ENCODE measurements at regions not wholly inside any gene's neighbourhood (a gene's known extent, or its start where the extent isn't known, plus 50 kb on each side); places are given as distances from the start of the nearest gene placed in this dataset.

DNA sequence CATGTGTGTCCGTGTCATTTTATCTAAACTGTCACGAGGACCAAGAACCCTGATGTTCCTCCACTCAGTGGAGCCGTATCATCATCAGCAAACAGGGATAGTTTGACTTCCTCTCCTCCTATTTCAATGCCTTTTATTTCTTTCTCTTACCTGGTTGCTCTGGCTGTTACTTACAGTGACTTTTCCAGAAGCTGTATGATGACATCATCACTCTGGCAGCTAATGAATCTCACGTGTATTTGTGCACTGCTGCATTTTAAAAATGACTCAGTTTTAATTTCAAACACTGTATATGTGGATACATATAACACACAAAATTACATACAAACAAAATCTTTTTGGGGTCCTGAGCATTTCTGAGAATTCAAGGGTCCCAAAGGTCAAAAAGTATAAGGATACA is 481.4 kb downstream of the CDH2 start:
- DNase-seq (ENCODE audit: low spot score), result no peak

DNA sequence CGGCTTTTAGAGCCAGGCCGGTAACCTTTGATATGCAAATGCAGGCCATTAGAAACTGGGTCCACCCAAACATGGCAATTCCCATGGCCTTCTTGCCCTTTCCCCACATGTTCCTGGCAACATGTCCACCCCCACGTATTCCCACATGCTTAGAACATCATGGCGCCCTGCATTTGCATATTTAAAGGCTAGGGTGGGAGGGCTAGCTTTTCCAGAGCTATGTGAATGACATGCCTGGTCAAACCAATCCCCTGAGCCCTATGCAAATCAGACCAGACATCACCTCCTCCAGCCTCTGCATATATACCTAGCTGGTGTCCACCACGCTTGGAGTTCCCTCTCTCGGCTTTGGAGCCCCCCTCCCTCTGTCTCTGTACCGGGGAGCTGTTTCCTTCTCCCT is 481.9 kb downstream of the CDH2 start:
- DNase-seq (ENCODE audit: low spot score), result no peak

DNA sequence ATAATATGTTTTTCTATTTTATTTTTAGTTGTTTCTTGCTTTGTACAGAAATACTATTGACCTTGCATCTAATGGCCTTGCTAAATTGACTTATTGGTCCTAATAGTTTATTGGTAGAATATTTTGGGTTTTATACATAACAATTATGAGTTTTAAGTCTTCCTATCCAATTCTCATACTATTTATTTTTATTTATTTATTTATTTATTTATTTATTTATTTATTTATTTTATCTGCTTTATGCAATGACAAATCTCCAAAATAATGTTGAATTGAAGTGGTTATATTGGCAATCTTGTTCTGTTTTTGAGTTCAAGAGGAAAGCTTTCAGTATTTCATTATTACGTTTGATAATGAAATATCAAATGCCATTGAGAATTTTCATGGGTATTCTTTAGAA is 488.3 kb downstream of the CDH2 start:
- DNase-seq (ENCODE audit: low spot score), result no peak

DNA sequence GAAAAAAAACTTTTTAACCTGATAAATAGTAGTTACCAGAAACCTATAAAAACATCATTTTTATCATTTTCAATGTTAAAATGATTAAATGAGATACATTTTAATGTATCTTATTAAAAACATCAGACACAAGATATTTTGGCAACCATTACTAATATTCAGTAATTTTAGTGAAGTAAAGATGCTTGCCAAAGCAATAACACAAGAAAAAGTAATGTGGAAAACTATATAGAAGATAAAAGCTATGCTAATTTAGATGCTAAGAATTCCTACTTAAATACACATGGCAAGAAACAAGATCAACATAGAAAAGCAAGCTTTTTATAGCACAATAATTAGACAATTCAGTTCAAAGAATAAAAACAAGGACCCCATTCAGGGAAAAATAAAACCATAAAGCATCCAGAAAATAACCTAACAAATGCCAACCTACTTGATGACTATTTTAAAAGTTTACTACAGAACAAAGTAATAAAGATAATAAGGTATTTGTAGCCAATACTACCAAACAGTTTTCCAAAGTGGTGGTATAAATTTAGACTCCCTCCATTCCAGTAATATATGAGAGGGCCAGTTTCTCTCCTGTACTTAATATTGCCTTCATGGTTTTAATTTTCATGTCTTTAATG is 489.5 kb downstream of the CDH2 start:
- no peak for DNase-seq (ENCODE audit: low spot score)

DNA sequence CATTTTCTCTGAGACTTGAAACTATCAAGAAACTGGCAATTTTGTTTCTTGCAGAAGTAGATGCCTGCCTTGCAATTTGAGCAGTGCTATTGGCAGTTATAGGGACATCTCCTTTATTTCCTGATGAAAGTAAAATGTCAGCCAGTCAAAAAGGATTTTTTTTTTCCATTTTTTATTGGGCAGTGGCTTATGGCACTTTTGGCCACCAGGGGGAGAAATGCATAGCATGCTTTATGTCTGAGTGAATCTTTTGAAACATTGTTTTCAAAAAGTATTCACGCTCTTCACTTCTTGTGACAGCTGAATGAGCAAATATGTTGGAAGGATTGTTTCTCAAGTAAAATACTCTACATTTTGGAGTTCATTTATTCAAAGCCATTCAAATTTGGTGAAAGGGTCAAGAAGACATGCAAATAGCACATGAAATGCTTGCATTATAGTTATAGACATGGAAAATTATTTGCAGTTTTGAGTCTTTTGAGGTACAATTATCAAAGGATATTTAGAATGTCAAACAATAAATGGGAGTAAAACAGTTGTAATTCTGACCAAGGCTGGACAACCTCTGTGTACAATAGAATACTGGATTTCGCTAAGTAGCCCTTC is 491.0 kb downstream of the CDH2 start:
- no peak for DNase-seq (ENCODE audit: low spot score)

DNA sequence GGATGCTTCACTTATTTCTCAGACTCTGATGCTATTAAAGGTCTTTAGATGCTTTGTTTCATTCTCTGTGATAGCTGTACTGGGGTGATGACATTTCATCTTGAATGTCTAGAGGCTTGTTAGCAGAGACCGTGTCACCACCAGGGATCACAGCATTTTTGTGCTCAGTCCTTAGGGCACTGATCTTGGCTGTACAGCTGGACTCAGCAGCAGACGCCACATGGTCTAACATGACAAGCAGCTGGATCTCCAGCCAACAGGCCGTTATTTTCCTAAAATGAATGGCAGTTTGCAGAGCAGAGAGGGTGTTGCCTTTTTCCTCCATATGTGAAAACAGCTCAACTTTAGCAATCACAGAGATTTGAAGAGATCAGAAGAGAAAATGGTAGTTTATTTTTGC is 491.8 kb downstream of the CDH2 start:
- no peak for DNase-seq (ENCODE audit: low spot score)

DNA sequence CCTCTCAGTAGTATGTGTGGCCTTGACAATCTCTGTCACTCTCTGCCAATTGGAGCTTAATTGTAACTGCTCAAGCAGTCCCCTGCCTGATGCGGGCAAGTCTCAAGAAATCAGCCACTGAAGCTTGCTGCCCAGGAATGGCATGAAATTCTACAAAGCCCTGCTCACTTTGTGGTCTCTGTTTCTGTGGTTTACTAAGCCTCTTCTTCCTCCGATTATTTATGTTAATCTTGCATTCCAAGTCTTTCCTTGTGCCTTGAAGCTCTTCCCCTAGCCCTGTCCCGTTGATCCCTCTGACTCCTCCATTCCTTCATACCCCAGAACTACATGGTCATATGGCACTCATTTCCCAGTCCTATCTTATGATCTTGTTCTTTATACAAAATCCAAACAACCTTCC is 489.3 kb upstream of the CHST9 start:
- no peak for DNase-seq (ENCODE audit: low spot score)

DNA sequence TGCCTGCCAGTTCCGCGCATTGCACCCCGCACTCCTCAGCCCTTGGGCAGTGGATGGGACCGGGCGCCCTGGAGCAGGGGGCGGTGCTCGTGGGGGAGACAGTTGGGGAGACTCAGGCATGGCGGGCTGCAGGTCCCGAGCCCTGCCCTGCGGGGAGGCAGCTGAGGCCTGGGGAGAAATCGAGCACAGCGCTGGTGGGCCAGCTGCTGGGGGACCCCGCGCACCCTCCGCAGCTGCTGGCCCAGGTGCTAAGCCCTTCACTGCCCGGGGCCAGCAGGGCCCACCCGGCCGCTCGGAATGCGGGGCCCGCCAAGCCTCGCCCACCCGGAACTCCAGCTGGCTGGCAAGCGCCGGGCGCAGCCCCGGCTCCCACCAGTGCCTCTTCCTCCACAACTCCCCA is 488.8 kb upstream of the CHST9 start:
- DNase-seq (ENCODE audit: low spot score), result no peak

DNA sequence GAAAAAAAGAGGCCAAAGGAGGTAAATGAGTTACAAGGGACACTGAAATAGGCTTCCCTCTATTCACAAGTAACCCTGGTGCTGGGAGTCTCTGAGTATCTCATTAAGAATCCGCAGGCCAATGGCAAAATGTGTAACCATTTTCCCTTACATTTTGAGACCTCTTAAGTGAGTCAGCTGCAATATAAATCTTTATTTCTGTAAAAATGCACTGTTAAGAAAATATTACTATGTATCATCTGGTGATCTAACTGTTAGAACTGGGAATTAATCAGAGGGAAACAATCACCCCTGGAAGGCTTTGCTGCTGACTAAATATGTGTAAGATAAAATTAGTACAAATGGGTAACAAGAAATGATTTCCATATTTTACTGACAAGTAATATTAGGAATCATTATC is 483.1 kb upstream of the CHST9 start:
- DNase-seq (ENCODE audit: low spot score), result no peak

DNA sequence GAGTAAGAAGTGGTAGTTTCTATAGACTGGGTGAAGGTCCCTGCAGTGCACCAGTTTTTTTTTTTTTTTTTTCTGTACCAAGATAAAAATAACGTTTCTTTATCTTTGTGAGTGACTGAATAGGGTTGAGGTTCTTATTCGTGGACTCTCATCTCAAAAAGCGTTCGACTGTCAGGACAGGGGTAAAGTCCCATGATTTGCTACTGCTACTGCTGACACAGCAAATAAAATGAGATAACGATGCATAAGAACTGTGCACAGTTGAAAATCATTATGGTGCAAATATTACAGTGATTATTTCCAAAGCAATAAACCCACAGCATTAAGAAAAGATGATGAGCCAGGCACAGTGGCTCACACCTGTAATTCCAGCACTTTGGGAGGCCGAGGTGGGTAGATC is 482.0 kb upstream of the CHST9 start:
- DNase-seq (ENCODE audit: low spot score), result no peak

DNA sequence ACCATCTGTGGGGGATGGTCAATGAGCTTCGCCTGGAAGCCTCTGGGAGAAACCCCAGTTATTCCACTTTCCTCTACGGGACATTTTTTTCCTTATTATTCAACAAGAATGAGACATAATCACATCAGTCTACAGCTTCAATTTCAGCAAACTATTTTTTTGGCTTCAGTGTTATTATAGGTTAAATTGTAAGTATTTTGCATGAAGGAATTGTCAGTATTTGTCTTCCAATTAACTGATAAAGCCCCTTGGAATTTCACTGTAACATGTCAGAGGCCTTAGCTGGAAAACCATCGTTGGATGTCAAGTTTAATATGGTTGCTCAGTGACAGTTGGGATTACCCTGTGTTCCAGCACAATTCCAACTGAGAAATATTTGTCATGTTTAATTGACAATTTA is 480.9 kb upstream of the CHST9 start:
- DNase-seq (ENCODE audit: low spot score), result no peak

DNA sequence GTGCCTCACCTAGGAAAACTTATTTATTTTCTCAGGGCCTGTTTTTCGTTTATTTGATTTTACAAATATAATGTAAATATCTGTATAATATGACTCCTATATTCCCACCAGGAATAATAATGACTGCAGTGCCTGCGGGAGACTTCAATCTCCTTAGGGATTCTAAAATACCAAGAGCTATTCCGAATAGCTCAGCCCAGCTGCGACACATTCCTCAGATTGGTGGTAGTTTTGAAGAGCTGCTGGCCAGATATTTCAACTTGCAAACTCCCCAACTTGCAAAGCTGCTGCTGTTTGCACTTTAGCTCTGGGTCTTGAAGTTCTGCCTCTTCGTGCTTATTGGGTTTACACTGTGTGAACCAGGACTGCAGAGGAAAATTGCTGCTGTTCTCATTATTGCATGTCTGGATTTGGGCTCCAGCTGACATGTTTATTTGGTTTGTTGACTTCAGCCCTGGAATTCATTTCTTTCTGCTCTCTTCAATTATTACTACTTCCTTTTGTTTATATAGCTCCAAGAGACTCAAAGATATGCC is 480.2 kb upstream of the CHST9 start:
- no peak for DNase-seq (ENCODE audit: low spot score)

DNA sequence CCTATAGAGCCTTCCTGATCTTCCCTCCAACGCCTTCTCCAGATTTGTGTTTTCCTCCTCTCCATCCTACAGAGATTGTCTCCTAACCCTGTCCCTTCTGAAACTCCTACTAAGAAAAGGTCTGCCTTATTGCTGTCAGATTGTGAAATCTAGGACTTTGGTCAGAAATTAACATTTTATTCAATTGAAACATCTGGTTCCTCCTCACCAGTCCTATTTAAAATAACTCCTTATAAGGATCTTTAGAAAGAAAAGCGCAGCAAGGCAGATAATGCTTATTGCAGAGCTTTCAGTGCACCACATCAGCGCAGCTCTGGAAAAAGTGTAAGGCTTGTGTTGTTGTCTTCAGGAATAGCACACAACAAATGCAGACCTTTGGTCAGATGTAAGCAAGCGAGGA is 477.8 kb upstream of the CHST9 start:
- DNase-seq (ENCODE audit: low spot score), result no peak

DNA sequence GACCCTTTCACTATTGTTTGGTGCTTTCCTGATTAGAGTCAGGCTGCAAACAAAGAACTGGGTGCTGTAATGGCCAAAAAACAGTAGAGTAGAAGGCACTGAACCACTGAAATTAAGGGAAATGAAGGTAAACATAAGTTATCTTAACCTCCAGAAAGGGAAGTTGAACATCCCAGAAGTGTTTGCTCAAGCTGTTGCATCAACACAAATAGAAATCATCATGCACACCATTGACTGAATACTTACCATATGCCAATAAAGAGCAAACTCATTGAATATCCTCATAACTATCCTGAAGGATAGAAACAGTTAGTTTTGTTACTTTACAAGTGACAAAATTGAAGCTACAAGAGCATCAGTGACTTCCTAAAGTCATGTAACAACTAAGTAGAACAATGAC is 477.4 kb upstream of the CHST9 start:
- no peak for DNase-seq (ENCODE audit: low spot score)

DNA sequence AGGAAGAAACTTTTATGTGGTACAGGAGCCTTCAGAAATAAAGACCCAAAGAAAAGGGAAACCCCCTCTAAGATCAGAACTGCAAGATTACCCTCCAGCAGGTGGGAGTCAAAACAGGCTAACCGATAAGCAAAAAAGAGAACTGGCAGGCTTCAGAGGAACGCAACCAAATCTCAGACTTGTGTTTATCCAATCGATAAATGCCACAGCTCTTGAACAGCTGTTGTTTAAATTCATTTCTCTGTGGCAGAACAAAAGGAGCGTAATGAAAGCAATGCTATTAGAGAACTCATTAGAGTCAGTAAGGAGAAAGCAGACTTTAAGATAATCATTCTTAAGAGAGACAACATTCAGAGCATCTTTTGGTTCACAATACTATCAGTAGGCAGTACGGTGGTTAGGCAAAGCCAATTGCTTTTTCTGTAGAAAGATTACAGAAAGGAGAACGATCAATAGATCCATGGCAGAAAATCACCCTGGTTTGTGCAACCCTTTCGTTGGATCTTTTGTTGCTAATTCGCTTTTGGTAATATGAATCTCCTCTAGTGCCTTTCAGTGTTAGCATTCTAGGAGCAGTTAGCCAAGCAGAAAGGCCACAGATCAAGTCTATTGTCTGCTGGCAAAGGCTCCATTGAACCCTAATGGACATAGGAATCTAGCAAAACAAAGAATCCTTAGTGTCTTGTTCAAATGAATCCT is 476.4 kb upstream of the CHST9 start:
- DNase-seq (ENCODE audit: low spot score), result no peak

DNA sequence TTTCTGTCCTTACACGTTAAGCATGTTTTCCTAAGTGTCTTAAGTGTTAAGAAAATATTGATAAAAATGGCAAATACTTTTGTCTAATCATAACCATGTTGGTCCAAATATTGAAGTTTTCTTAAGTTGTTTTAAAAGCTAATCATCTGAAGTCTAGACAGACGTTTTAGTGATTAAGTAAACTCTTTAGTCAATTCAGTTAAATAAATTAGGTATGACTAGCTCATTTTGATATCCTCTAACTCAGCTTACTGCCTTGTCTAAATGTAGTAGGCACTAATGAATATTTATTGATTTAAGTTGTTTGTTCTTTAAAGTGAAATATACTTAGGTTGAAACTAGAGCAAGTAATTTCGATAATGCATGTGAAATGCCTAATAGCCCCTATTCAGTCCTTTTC is 471.8 kb upstream of the CHST9 start:
- no peak for DNase-seq (ENCODE audit: low spot score)

DNA sequence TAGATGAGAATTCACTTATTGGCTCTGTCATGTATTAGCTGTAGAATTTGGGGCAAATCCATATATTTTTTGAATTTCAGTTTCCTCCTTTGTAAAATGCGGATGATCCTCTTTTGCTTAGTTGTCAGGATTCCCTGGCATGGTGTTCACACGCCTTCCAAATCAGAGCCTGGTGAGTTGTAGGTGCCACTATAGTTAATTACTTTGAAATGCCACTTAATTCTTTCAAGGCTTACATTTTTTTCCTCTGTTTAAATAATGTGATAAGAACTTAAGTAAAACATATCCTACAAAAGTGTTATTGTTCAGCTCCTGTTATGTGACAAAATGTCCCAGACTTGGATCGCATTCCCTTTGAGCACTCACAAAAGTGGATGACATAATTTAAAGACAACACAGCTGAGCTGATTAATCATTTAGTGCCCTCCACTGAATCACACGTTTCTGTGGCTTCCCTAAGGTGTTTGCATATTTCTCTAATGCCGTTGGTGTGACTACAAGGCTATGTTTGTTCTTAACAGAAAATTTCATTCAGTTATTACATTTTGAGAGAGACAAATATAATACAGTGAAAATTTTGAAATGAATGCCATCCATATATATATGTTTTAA is 471.2 kb upstream of the CHST9 start:
- no peak for DNase-seq (ENCODE audit: low spot score)

DNA sequence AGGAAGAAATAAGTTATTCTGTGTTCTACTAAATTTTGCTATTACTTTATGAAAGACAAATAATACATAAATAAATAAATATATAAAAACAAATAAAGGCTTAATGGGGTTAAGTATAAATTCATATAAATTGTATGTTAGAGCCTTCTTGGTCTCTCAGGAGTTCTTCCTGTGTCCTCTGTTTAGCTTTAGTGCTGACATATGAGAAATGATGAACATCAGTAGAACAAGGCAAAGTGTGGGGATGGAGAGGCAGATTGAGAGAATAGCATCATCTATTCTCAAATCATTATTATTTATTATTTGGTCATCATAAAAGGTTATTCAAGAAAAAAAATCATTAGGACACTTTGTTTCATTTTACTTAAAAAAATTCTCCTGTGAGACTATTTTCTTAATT is 468.1 kb upstream of the CHST9 start:
- DNase-seq (ENCODE audit: low spot score), result no peak

DNA sequence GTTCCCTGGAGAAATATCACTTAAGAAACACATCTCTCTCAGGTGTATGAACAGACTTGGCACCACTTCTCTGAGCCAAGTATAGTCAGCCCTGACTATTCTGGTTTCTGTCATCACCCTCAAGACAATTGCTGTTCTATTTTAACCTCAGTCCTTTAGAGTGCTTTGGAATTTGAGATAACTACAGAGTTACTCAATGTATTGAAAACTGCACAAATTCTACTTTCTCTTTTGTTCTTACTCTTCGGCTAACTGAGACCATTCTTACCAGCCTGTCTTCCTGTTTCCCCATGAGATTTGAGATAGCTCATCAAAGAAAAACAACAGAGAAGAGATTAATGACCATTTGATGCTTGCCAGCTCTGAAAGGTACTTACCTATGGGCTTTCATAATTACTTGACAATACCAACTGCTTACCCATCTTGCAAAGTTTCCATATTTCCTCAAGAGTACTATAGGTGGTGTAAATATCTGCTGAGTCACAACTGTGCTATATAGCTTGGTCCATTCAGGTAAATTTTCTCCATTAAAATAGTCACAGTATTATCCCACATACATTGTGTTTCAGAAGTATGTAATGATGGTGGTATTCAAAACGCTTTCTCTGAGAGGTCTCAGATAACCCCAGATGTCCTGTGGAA is 467.5 kb upstream of the CHST9 start:
- no peak for DNase-seq (ENCODE audit: low spot score)

DNA sequence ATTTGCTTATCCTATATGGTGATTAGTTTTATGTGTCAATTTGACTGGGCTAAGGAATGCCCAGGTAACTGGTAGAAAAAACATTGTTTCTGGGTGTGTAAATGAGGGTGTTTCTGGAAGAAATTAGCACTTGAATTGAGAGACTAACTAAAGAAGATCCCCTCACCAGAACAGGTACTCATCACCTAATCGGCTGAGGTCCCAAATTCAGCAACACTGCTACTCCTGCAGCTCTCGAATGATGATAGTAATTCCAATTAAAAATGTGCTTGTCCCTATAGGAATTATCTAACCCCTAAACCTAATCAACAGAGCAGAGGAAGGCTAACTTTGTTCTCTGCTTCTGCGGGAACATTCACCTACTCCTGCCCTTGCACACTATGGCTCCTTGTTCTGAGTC is 464.5 kb upstream of the CHST9 start:
- no peak for DNase-seq (ENCODE audit: low spot score)

DNA sequence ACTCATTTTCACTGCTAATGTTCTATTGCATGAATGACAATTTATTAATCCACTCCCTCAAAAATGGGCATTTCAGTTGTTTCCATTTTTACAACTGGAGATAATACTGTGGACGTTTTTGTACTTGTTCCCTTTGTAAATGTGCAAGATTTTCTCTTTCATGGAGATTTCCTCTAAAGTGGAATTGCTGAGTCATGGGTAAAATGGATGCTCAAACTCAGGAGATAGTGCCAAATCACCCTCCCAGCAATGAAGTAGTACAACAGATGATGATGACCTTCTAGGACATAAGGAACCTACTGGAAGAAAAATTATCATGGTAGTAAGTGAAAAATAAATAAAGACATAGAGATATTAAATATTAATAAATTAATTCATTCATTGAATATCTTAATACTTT is 460.8 kb upstream of the CHST9 start:
- DNase-seq (ENCODE audit: low spot score), result no peak

DNA sequence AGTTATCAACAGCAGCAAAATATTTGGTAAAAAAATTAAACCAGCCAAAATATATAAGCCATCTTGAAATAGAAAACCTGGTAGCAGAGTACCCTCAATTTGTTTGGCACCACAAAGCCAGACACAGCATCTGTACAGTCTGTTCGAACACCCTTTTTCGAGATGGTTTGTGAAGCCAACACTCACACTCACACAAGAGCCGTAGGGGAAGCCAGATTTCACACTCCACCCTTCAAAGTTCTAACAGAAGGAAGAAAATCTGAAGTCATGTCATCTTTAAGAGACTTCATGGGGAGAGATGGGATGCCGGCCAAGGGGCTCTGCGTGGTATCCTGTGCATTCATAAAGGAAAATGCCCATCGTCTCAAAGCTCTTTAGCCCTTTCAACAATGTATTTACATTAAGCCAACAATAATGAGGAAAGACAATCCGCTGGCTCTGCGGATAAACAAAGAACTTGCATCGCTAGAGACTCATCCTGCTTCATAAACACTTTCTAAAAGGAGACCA is 451.5 kb upstream of the CHST9 start:
- no peak for DNase-seq (ENCODE audit: low spot score)

All from left forelimb (tissue), 1 donor.